ENCODE measurements at regions not wholly inside any gene's neighbourhood (a gene's known extent, or its start where the extent isn't known, plus 50 kb on each side); places are given as distances from the start of the nearest gene placed in this dataset.

DNA sequence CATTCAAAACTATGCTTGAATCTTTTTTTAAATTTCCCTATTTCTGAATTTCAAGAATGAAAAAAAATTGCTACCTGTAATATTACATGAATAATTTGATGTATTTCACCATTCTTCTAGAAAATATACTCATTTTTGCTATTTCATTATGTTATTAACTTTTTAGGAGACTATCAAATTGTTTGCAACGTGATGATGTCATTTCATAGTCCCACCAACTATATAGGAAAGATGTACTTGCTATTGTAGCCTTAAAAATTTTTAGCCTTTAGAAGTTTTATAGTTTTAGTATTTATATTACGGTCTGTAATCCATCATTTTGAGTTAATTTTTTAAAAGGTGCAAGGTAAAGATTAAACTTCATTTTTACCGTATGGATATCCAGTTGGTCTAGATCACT lies 81.4 kb upstream of the AHI1 start:
- intact Hi-C loops (cut with DNase I; ENCODE audit: low total_unique reads): no loop called here
- no peaks in the 10 kb centered on the region for H3K9me3 ChIP-seq
- TF ChIP-seq, protein P1, sequence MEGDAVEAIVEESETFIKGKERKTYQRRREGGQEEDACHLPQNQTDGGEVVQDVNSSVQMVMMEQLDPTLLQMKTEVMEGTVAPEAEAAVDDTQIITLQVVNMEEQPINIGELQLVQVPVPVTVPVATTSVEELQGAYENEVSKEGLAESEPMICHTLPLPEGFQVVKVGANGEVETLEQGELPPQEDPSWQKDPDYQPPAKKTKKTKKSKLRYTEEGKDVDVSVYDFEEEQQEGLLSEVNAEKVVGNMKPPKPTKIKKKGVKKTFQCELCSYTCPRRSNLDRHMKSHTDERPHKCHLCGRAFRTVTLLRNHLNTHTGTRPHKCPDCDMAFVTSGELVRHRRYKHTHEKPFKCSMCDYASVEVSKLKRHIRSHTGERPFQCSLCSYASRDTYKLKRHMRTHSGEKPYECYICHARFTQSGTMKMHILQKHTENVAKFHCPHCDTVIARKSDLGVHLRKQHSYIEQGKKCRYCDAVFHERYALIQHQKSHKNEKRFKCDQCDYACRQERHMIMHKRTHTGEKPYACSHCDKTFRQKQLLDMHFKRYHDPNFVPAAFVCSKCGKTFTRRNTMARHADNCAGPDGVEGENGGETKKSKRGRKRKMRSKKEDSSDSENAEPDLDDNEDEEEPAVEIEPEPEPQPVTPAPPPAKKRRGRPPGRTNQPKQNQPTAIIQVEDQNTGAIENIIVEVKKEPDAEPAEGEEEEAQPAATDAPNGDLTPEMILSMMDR (IDR thresholded peaks at IDR 0.05): no peak
- TF ChIP-seq POLR2A (IDR thresholded peaks at IDR 0.05): no peak
- no peak for DNase-seq
- H3K27me3 ChIP-seq: no peaks in the 10 kb centered on the region
- 97% methylated on average over 3 of the region's 3 CpGs for WGBS, 2 donors
- H3K4me3 ChIP-seq: no peak overlapping the region
- no peak overlapping the region for H3K27ac ChIP-seq
- H3K4me1 ChIP-seq: no peaks in the 10 kb centered on the region
- no peaks in the 10 kb centered on the region for H3K36me3 ChIP-seq (ENCODE audit: low read depth, missing control alignments)

DNA sequence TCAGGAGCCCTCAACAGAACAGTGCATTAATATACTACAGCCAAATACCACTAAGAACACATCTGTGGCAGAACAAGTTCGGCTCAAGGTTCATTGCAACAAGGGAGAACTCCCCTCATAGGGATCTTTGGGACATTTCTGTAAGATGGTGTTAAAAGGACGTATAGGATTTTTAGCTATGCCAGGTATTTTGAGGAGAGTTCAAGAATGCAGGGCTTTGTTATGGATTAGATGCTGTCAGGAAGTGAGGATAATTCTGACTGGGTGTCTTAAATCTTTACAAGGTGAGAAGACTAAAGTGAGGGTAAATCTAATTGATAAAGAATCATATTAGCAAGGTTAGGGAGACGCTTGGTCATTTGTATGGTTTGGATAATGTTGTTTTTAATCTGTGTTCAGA lies 83.7 kb upstream of the AHI1 start:
- H3K36me3 ChIP-seq (ENCODE audit: low read depth, missing control alignments): no peaks in the 10 kb centered on the region
- DNase-seq: no peak
- no peak overlapping the region for H3K4me3 ChIP-seq
- TF ChIP-seq, protein P1 (IDR thresholded peaks at IDR 0.05): no peak
- TF ChIP-seq POLR2A (IDR thresholded peaks at IDR 0.05): no peak
- intact Hi-C loops (cut with DNase I; ENCODE audit: low total_unique reads): no loop called here
- no peaks in the 10 kb centered on the region for H3K27me3 ChIP-seq
- no peaks in the 10 kb centered on the region for H3K9me3 ChIP-seq
- 83 to 95% methylated on average over 3 of the region's 3 CpGs for WGBS, 2 donors
- no peaks in the 10 kb centered on the region for H3K4me1 ChIP-seq
- H3K27ac ChIP-seq: no peak overlapping the region

DNA sequence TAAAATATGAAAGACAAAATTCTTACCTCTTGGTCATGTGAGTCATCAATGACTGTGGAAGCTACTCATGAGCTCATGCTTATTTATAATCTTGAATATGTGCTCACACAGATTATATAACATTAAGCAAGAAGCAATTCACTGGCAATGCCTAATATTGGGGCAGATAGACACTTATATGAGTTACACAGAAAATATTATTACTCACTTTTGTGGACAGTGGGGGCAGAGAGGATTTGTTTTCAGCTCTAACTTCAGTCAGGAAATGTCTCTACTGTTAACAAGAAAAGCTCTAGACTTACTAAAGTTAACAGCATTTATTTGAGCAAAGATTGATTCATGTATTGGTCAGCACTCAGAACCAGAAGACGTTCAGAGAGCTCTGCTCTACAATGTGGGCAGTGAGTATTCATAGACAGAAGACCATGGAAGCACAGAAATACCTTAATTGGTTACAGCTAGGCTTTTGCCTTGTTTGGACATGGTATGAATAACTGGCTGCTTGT lies 85.8 kb upstream of the AHI1 start:
- Histone ChIP-seq H3K36me3 (ENCODE audit: low read depth, missing control alignments) (no peaks in the 10 kb centered on the region), H3K4me1 (no peaks in the 10 kb centered on the region), H3K27me3 (no peaks in the 10 kb centered on the region), H3K9me3 (no peaks in the 10 kb centered on the region), H3K27ac (no peak overlapping the region), H3K4me3 (no peak overlapping the region)
- intact Hi-C loops (cut with DNase I; ENCODE audit: low total_unique reads): no loop called here
- 72 to 100% methylated on average over 1 of the region's 1 CpG for WGBS, 2 donors
- no peak for DNase-seq
- TF ChIP-seq POLR2A (IDR thresholded peaks at IDR 0.05): no peak
- TF ChIP-seq, protein P1 (IDR thresholded peaks at IDR 0.05): no peak

DNA sequence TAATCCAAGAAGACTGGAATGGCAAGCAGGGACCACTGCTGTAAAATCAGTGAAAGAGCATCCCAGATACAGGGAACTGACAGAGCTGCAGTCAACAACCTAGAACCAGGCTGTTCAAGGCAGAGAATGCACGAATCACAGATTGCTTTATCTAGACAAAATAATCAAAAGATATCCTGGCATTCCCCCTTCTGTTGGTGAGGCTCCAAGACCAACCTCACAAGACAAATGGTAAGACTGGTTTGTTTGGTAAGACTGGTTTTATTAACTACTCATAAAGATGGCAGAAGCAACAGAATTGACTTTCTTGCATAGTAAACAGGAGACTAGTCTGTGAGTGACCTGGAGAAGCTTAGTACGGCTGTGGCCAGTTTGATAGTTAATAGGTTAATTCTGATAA lies 88.8 kb upstream of the AHI1 start:
- Histone ChIP-seq H3K36me3 (ENCODE audit: low read depth, missing control alignments) (no peaks in the 10 kb centered on the region), H3K4me1 (no peaks in the 10 kb centered on the region), H3K9me3 (no peaks in the 10 kb centered on the region), H3K4me3 (no peak overlapping the region), H3K27me3 (no peaks in the 10 kb centered on the region), H3K27ac (no peak overlapping the region)
- TF ChIP-seq, protein P1 (IDR thresholded peaks at IDR 0.05): no peak
- no peak for TF ChIP-seq POLR2A (IDR thresholded peaks at IDR 0.05)
- intact Hi-C loops (cut with DNase I; ENCODE audit: low total_unique reads): no loop called here
- DNase-seq: no peak
- WGBS, 2 donors: 81 to 85% methylated on average over 2 of the region's 2 CpGs

DNA sequence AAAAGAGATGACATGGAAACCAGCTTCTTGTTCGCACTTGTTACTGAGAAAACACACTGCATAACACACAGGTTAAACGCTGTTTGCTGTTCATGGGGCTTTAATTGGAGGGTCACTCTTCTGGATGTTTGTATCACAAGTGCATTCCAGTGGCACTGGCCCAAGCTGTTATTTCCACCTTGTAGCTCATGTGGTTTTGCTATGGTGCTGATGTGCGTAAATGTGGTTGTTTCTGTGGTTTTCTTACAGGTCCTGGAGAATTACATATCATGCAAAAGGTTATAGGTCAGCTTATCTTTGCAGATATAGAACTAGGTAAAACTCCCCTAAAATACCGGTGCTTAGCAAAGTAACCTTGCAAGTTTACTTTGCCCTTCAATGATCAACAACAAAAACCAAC lies 89.3 kb upstream of the AHI1 start:
- H3K9me3 ChIP-seq: no peaks in the 10 kb centered on the region
- no peak overlapping the region for H3K27ac ChIP-seq
- H3K27me3 ChIP-seq: no peaks in the 10 kb centered on the region
- no peaks in the 10 kb centered on the region for H3K36me3 ChIP-seq (ENCODE audit: low read depth, missing control alignments)
- TF ChIP-seq POLR2A (IDR thresholded peaks at IDR 0.05): no peak
- TF ChIP-seq, protein P1 (IDR thresholded peaks at IDR 0.05): no peak
- H3K4me3 ChIP-seq: no peak overlapping the region
- H3K4me1 ChIP-seq: no peaks in the 10 kb centered on the region
- DNase-seq: no peak
- intact Hi-C loops (cut with DNase I; ENCODE audit: low total_unique reads): no loop called here
- 84 to 86% methylated on average over 4 of the region's 4 CpGs for WGBS, 2 donors
